SK-N-SH (cell line): ENCODE measurements at regions not wholly inside any gene's neighbourhood (a gene's known extent, or its start where the extent isn't known, plus 50 kb on each side); places are given as distances from the start of the nearest gene placed in this dataset.
A peak's percentile ranks its signal among the peaks of the same experiment; 100 is the strongest.

Source experiments
- CTCF ChIA-PET: fragments of 300-600, 350-600 bp; formaldehyde crosslinking; extraction: SDS; loops from one replicate; lab custom pipeline; 2021; lab: Yijun Ruan, JAX
- POLR2A ChIA-PET: fragments of 350-600 bp; sonication (Branson Sonifier 250); formaldehyde crosslinking; extraction: SDS; loops from one replicate; lab custom pipeline; 2020; ENCODE audit warnings: antibody characterized with exemption, inconsistent platforms; lab: Yijun Ruan, JAX
- DNase-seq: peaks from one replicate; pipeline ENCODE4 v3.0.0; 2012
- H2AFZ ChIP-seq: fragments of 200-600 bp; sonication (generic); 2 replicates; pipeline ENCODE4 v1.8.1; 2016; ENCODE audit warnings: antibody characterized with exemption, mild to moderate bottlenecking, low read depth
- H3F3A ChIP-seq: fragments of 200-600 bp; sonication (generic); replicated peaks from 2 replicates; pipeline ENCODE3; 2016; ENCODE audit warnings: antibody characterized with exemption, mild to moderate bottlenecking; ENCODE audit not compliant: insufficient read depth
- H3K27ac ChIP-seq, 2 experiments: fragments of 200-500 bp in 1 of 2; fragments of 200-600 bp in 1 of 2; sonication (Bioruptor generic) in 1 of 2; sonication (generic), shearing (Covaris generic) in 1 of 2; 2 replicates each; pipeline versions ENCODE4 v1.5.1 to v1.6.1; 2014 to 2016; ENCODE audit warnings: low read depth in 2 of 2, inconsistent platforms in 1 of 2, low read length in 1 of 2, mild to moderate bottlenecking in 1 of 2, mixed read lengths in 1 of 2
- H3K27me3 ChIP-seq: fragments of 200-600 bp; sonication (generic), shearing (Covaris generic); 2 replicates; pipeline ENCODE4 v1.6.1; 2016; ENCODE audit warnings: mixed run types; ENCODE audit not compliant: insufficient read depth
- H3K36me3 ChIP-seq, 2 experiments: fragments of 200-500 bp in 1 of 2; fragments of 200-600 bp in 1 of 2; sonication (Bioruptor generic) in 1 of 2; sonication (generic) in 1 of 2; replicated peaks in 1 of 2; 2 replicates each; pipeline versions ENCODE3 to v1.5.1; 2014 to 2016; ENCODE audit warnings: low read length in 1 of 2, mild to moderate bottlenecking in 1 of 2; ENCODE audit not compliant: insufficient read depth in 2 of 2, control insufficient read depth in 1 of 2
- H3K4me1 ChIP-seq, 2 experiments: fragments of 200-500 bp in 1 of 2; fragments of 200-600 bp in 1 of 2; sonication (Bioruptor generic) in 1 of 2; sonication (generic), shearing (Covaris generic) in 1 of 2; 2 replicates each; pipeline versions ENCODE4 v1.5.1 to v1.6.1; 2014 to 2016; ENCODE audit warnings: low read depth in 1 of 2, low read length in 1 of 2, mixed run types in 1 of 2; ENCODE audit not compliant: insufficient read depth in 2 of 2, control insufficient read depth in 1 of 2
- H3K4me2 ChIP-seq: fragments of 200-600 bp; sonication (generic), shearing (Covaris generic); 2 replicates; pipeline ENCODE4 v1.6.1; 2017; ENCODE audit warnings: mixed run types
- H3K4me3 ChIP-seq, 2 experiments: fragments of 200-500 bp in 1 of 2; fragments of 200-600 bp in 1 of 2; sonication (Bioruptor generic) in 1 of 2; sonication (generic), shearing (Covaris generic) in 1 of 2; 2 replicates each; pipeline versions ENCODE4 v1.5.1 to v1.8.1; 2014 to 2016; ENCODE audit warnings: low read depth in 2 of 2, inconsistent platforms in 1 of 2, low read length in 1 of 2, mild to moderate bottlenecking in 1 of 2, mixed read lengths in 1 of 2, moderate library complexity in 1 of 2
- H3K79me2 ChIP-seq: fragments of 200-600 bp; sonication (generic); 2 replicates; pipeline ENCODE4 v1.8.1; 2017; ENCODE audit warnings: mild to moderate bottlenecking; ENCODE audit not compliant: insufficient read depth
- H3K9ac ChIP-seq: fragments of 200-600 bp; sonication (generic); 2 replicates; pipeline ENCODE4 v1.6.1; 2017; ENCODE audit warnings: mixed run types
- H3K9me2 ChIP-seq: fragments of 200-600 bp; sonication (generic); 2 replicates; pipeline ENCODE4 v1.6.1; 2017; ENCODE audit warnings: mixed run types
- H3K9me3 ChIP-seq: fragments of 200-600 bp; sonication (generic); 2 replicates; pipeline ENCODE4 v1.6.1; 2017; ENCODE audit warnings: mixed run types, mild to moderate bottlenecking, moderate library complexity
- H4K20me1 ChIP-seq: fragments of 200-600 bp; sonication (generic); 2 replicates; pipeline ENCODE4 v1.6.1; 2017; ENCODE audit warnings: mild to moderate bottlenecking, mixed run types; ENCODE audit not compliant: insufficient read depth
- CHD2 ChIP-seq: fragments of 150-350 bp; IDR thresholded peaks from 2 replicates; pipeline ENCODE4 v1.6.1; 2018; ENCODE audit warnings: low read length; ENCODE audit not compliant: partially characterized antibody
- EP300 ChIP-seq, 2 experiments: IDR thresholded peaks; 2 replicates each; pipeline versions ENCODE4 v1.4.0 to v1.6.1; 2012; ENCODE audit warnings: borderline replicate concordance in 1 of 2, low read depth in 1 of 2, low read length in 1 of 2
- FOSL2 ChIP-seq: IDR thresholded peaks from 2 replicates; pipeline ENCODE4 v1.4.0; 2012; ENCODE audit warnings: low read depth, mild to moderate bottlenecking, moderate library complexity, borderline replicate concordance
- FOXJ3 ChIP-seq: sonication (generic); formaldehyde crosslinking; IDR thresholded peaks from 2 replicates; pipeline ENCODE4 v1.5.1; 2020; ENCODE audit warnings: mild to moderate bottlenecking, missing genetic modification reagents
- FOXM1 ChIP-seq: IDR thresholded peaks from 2 replicates; pipeline ENCODE4 v1.4.0; 2012; ENCODE audit warnings: low read depth, mild to moderate bottlenecking
- GABPA ChIP-seq: IDR thresholded peaks from 2 replicates; pipeline ENCODE4 v1.4.0; 2012; ENCODE audit warnings: low read depth, mild to moderate bottlenecking
- GATA2 ChIP-seq: sonication (generic); formaldehyde crosslinking; IDR thresholded peaks from 2 replicates; pipeline ENCODE4 v1.5.0; 2020; ENCODE audit warnings: mild to moderate bottlenecking, missing genetic modification reagents
- MEF2A ChIP-seq: IDR thresholded peaks from 2 replicates; pipeline ENCODE4 v1.4.0; 2012; ENCODE audit warnings: low read depth, borderline replicate concordance
- NFIC ChIP-seq: IDR thresholded peaks from 2 replicates; pipeline ENCODE4 v1.4.0; 2012; ENCODE audit warnings: borderline replicate concordance
- NRF1 ChIP-seq: IDR thresholded peaks from 2 replicates; pipeline ENCODE4 v1.6.1; 2012; ENCODE audit warnings: low read depth, mild to moderate bottlenecking, low read length
- PBX3 ChIP-seq: IDR thresholded peaks from 2 replicates; pipeline ENCODE4; 2012
- POLR2AphosphoS5 ChIP-seq: IDR thresholded peaks from 2 replicates; pipeline ENCODE4 v1.6.1; 2012; ENCODE audit warnings: low read depth, low read length
- RAD21 ChIP-seq: IDR thresholded peaks from 2 replicates; pipeline ENCODE4 v1.6.1; 2012; ENCODE audit warnings: mild to moderate bottlenecking, low read length
- REST ChIP-seq: IDR thresholded peaks from 2 replicates; pipeline ENCODE4 v1.6.1; 2012; ENCODE audit warnings: mild to moderate bottlenecking, low read depth, low read length, moderate library complexity
- TEAD4 ChIP-seq: IDR thresholded peaks from 2 replicates; pipeline ENCODE4 v1.4.0; 2012; ENCODE audit warnings: mild to moderate bottlenecking, borderline replicate concordance; ENCODE audit not compliant: insufficient read depth
- YY1 ChIP-seq: IDR thresholded peaks from 2 replicates; pipeline ENCODE4 v1.4.0; 2012; ENCODE audit warnings: low read depth, mild to moderate bottlenecking
- WGBS: methylation state at CpG from one replicate; pipeline ENCODE4 v1.1.6; 2017; ENCODE audit warnings: low lambda C conversion rate; 5-methylcytosine and 5-hydroxymethylcytosine counted together

- TF ChIP-seq POLR2AphosphoS5 = no peak
- TF ChIP-seq NRF1 = no peak
- no peak for TF ChIP-seq EP300 (IDR thresholded peaks at IDR 0.05; ENCODE audit: borderline replicate concordance in 1 of 2, low read depth in 1 of 2, low read length in 1 of 2)
- no peak for TF ChIP-seq MEF2A
- no peak for TF ChIP-seq YY1
- TF ChIP-seq FOXM1 = no peak
- TF ChIP-seq GABPA = no peak
- no peak for TF ChIP-seq REST
- no peak for TF ChIP-seq TEAD4
- TF ChIP-seq CHD2 = no peak
- H2AFZ ChIP-seq = peak overlapping the region; percentile 71
- ChIA-PET CTCF (interaction anchor here (1.3 kb wide), 1 partner anchor 18 kb away, joined by 3 read pairs; no protein-coding TSS in a partner anchor), POLR2A (no interaction called here)
- H3F3A ChIP-seq = no peaks in the 10 kb centered on the region
- DNase-seq = no peak
- no peaks in the 10 kb centered on the region for H3K27me3 ChIP-seq
- H3K9me3 ChIP-seq = no peaks in the 10 kb centered on the region
- no peaks in the 10 kb centered on the region for H3K79me2 ChIP-seq
- peak overlapping the region in 1 of 2 experiments; percentile 8; a peak in 1 of 4 replicates for H3K27ac ChIP-seq
- WGBS = 66% methylated on average over 4 of the region's 4 CpGs
- peaks cover 0 to 7% of the 10 kb centered on the region in 2 experiments; a peak in 2 of 4 replicates for H3K4me1 ChIP-seq
- peak overlapping the region; percentile 71 for H3K4me2 ChIP-seq
- H3K9me2 ChIP-seq = no peaks in the 10 kb centered on the region
- H3K36me3 ChIP-seq = no peaks in the 10 kb centered on the region
- H3K9ac ChIP-seq = peak overlapping the region; percentile 27; the same call in 1 of the 2 replicates
- H3K4me3 ChIP-seq = peak overlapping the region; percentile 51 to 57
- H4K20me1 ChIP-seq = no peaks in the 10 kb centered on the region
These were observed 844.3 kb downstream of the KCNT2 start for GRCh38 chr1:195763907-195764374.

GRCh38 chr1:195763146-195763906 is 844.9 kb downstream of the KCNT2 start:
- Histone ChIP-seq H3K9ac (peak overlapping the region; percentile 27; the same call in 1 of the 2 replicates), H3K4me1 (peaks cover 0 to 5% of the 10 kb centered on the region in 2 experiments; a peak in 2 of 4 replicates)
- CTCF ChIA-PET = interaction anchor here (1.3 kb wide), 1 partner anchor 17 kb away, joined by 3 read pairs; no protein-coding TSS in a partner anchor

More at GRCh38 chr1:195763146-195763906, 844.9 kb downstream of the KCNT2 start:
- Histone ChIP-seq H3K9me3 (no peaks in the 10 kb centered on the region), H3F3A (no peaks in the 10 kb centered on the region), H3K27me3 (no peaks in the 10 kb centered on the region), H4K20me1 (no peaks in the 10 kb centered on the region), H3K4me2 (peak overlapping the region; percentile 71), H2AFZ (peak overlapping the region; percentile 71), H3K27ac (peak overlapping the region in 1 of 2 experiments; percentile 8; a peak in 1 of 4 replicates), H3K36me3 (no peaks in the 10 kb centered on the region), H3K4me3 (peak overlapping the region; percentile 51 to 57), H3K9me2 (no peaks in the 10 kb centered on the region), H3K79me2 (no peaks in the 10 kb centered on the region)
- WGBS = 54% methylated on average over 12 of the region's 22 CpGs
- POLR2A ChIA-PET = no interaction called here
- DNase-seq = no peak
- TF ChIP-seq FOXJ3 (CRISPR knock-in tag) (no peak), NRF1 (no peak), RAD21 (no peak), PBX3 (no peak), POLR2AphosphoS5 (no peak), NFIC (no peak), MEF2A (no peak), FOSL2 (no peak), GATA2 (CRISPR knock-in tag) (no peak)
